ENCODE measurements at regions not wholly inside any gene's neighbourhood (a gene's known extent, or its start where the extent isn't known, plus 50 kb on each side); places are given as distances from the start of the nearest gene placed in this dataset.

DNA sequence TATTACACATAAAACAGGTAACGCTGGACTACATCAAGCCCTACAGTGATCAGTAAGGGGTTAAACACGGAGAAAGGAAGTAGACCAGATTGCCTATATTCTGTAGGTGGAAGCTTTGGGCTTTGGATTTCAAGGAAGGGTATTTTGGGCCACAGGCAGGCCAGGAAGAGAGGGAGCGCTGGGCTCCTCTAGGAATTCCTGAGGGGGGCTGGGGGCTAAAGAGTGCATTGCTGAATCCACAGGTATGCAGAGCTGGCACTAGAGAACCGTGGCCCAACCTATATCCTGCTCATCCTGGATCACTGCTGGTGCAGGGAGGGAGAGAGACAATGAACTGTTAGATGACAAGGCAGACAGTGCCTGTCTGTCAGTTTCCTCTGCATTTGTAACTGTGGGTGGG lies 367.1 kb downstream of the CSNK1G3 start:
- H3K4me1 ChIP-seq (ENCODE audit: low read depth, poor library complexity, severe bottlenecking) = no peaks in the 10 kb centered on the region

DNA sequence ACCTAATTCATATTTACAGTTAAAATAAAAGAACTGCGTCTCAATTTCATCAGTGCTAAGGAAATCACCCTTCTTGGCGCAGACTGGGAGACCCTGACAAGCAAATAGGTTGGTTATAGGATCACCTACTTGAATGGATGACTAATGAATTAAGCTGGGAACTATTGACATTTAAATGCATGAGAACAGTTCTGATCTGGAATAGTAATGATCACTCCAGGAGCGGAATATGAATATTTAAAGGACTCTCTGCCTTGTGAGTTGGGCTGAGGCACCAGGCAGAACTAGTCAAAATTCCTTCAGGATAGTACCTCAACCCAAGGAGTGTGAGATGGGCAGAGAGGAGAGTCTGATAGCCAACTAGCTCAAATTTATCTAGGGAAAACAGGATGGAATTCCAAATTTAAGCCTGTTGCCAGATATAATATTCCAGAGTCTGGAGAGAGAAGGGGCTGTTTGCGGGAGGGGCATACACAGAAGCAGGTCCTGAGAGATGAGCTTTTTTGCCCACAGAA lies 364.4 kb downstream of the CSNK1G3 start:
- Histone ChIP-seq H3K4me1 (ENCODE audit: low read depth, poor library complexity, severe bottlenecking) (no peaks in the 10 kb centered on the region), H3K4me3 (IDR thresholded peaks at IDR 0.05; ENCODE audit: insufficient read depth, low read depth, low read length) (no peak overlapping the region), H4K20me1 (ENCODE audit: insufficient read depth) (no peaks in the 10 kb centered on the region), H2AFZ (ENCODE audit: low read depth) (no peak overlapping the region), H3K4me2 (no peak overlapping the region), H3K27me3 (ENCODE audit: insufficient read depth, low read depth) (no peaks in the 10 kb centered on the region), H3K9ac (no peak overlapping the region), H3K79me2 (ENCODE audit: insufficient read depth, low read depth) (no peaks in the 10 kb centered on the region), H3K27ac (no peak overlapping the region), H3K36me3 (ENCODE audit: insufficient read depth) (no peaks in the 10 kb centered on the region)
- TF ChIP-seq, protein P1, sequence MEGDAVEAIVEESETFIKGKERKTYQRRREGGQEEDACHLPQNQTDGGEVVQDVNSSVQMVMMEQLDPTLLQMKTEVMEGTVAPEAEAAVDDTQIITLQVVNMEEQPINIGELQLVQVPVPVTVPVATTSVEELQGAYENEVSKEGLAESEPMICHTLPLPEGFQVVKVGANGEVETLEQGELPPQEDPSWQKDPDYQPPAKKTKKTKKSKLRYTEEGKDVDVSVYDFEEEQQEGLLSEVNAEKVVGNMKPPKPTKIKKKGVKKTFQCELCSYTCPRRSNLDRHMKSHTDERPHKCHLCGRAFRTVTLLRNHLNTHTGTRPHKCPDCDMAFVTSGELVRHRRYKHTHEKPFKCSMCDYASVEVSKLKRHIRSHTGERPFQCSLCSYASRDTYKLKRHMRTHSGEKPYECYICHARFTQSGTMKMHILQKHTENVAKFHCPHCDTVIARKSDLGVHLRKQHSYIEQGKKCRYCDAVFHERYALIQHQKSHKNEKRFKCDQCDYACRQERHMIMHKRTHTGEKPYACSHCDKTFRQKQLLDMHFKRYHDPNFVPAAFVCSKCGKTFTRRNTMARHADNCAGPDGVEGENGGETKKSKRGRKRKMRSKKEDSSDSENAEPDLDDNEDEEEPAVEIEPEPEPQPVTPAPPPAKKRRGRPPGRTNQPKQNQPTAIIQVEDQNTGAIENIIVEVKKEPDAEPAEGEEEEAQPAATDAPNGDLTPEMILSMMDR (conservative IDR thresholded peaks at IDR 0.05; ENCODE audit: low read depth, low read length) = no peak

More for the DNA sequence above, 367.1 kb downstream of the CSNK1G3 start:
- no peaks in the 10 kb centered on the region for H3K36me3 ChIP-seq (ENCODE audit: insufficient read depth)
- TF ChIP-seq, protein P1 (conservative IDR thresholded peaks at IDR 0.05; ENCODE audit: low read depth, low read length) = no peak
- H2AFZ ChIP-seq (ENCODE audit: low read depth) = no peak overlapping the region
- H3K4me2 ChIP-seq = no peak overlapping the region
- H3K27me3 ChIP-seq (ENCODE audit: insufficient read depth, low read depth) = no peaks in the 10 kb centered on the region
- no peak overlapping the region for H3K4me3 ChIP-seq (IDR thresholded peaks at IDR 0.05; ENCODE audit: insufficient read depth, low read depth, low read length)
- H3K9ac ChIP-seq = no peak overlapping the region
- H4K20me1 ChIP-seq (ENCODE audit: insufficient read depth) = no peaks in the 10 kb centered on the region
- H3K79me2 ChIP-seq (ENCODE audit: insufficient read depth, low read depth) = no peaks in the 10 kb centered on the region
- no peak overlapping the region for H3K27ac ChIP-seq

DNA sequence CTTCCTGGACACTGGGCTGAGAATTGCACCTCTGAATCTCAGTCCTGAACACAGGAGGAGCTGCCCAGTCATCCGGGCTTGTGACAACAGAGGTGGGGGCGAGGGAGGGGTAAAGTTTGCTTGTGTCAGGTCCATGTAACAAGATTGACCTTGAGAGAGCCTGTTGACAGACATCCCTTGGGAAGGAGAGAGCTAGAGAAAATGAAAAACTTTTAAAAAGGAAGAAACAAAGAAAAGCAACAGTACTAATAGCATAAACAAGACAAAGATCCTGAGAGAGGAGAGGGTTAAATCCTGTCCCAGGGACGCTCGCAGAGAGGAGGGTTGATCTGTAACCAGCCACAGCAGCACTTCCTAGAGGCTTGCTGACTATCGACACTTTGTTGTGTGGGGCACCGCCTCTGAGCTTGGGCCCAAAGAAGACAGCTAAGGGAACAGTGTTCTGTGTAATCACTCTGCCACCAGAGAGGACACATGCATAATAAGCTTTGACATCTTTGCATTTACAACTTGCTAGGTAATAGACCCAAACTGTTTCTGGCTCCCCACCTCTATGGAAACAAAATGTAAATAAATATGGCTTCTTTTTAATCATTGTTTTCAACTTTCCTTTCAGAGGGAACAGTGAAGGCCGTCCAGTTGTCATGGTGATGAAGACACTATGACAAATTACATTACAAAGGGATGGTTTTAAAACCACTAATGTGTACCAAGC lies 363.7 kb downstream of the CSNK1G3 start:
- no peak overlapping the region for H3K4me2 ChIP-seq
- no peak overlapping the region for H3K27ac ChIP-seq
- no peak overlapping the region for H3K9ac ChIP-seq

DNA sequence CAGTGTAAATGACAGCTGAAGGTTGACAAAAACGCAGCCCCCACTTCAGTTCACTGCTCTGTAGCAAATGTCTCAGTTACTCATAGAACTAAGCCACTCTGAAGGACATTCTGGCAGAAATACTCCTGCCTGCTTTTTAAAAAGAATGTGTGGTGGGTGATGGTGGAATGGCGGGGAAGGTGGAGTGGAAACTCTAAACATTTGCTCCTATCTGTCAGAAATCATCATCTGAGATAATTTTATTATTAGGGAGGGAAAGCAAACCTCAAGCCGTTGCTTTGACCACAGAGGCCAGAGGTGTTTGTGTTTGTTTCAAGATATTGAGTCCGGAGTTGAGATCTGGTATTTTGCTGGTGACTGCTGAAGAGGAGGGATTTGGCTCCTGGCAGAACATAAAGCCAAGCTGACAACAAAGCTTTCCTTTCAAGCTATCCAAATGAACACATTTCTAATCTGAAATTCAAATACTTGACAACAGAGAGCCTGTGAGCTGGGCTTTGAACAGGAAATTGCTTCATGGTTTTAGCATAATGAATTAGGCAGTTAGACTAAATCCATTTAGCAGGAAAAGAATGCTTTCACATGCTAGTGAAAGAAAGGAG lies 362.7 kb downstream of the CSNK1G3 start:
- Histone ChIP-seq H3K79me2 (ENCODE audit: insufficient read depth, low read depth) (no peaks in the 10 kb centered on the region), H3K4me3 (IDR thresholded peaks at IDR 0.05; ENCODE audit: insufficient read depth, low read depth, low read length) (no peak overlapping the region), H4K20me1 (ENCODE audit: insufficient read depth) (no peaks in the 10 kb centered on the region), H3K9ac (no peak overlapping the region), H2AFZ (ENCODE audit: low read depth) (no peak overlapping the region), H3K27ac (no peak overlapping the region), H3K4me1 (ENCODE audit: low read depth, poor library complexity, severe bottlenecking) (no peaks in the 10 kb centered on the region), H3K36me3 (ENCODE audit: insufficient read depth) (no peaks in the 10 kb centered on the region), H3K27me3 (ENCODE audit: insufficient read depth, low read depth) (no peaks in the 10 kb centered on the region), H3K4me2 (no peak overlapping the region)
- TF ChIP-seq, protein P1 (conservative IDR thresholded peaks at IDR 0.05; ENCODE audit: low read depth, low read length) = no peak

More for the DNA sequence above, 363.7 kb downstream of the CSNK1G3 start:
- Histone ChIP-seq H3K79me2 (ENCODE audit: insufficient read depth, low read depth) (no peaks in the 10 kb centered on the region), H3K36me3 (ENCODE audit: insufficient read depth) (no peaks in the 10 kb centered on the region), H2AFZ (ENCODE audit: low read depth) (no peak overlapping the region), H4K20me1 (ENCODE audit: insufficient read depth) (no peaks in the 10 kb centered on the region), H3K4me1 (ENCODE audit: low read depth, poor library complexity, severe bottlenecking) (no peaks in the 10 kb centered on the region), H3K4me3 (IDR thresholded peaks at IDR 0.05; ENCODE audit: insufficient read depth, low read depth, low read length) (no peak overlapping the region), H3K27me3 (ENCODE audit: insufficient read depth, low read depth) (no peaks in the 10 kb centered on the region)
- TF ChIP-seq, protein P1 (conservative IDR thresholded peaks at IDR 0.05; ENCODE audit: low read depth, low read length) = no peak
